WTC11 (cell line): ENCODE measurements at regions not wholly inside any gene's neighbourhood (a gene's known extent, or its start where the extent isn't known, plus 50 kb on each side); places are given as distances from the start of the nearest gene placed in this dataset.

Experiments
- ATAC-seq: fragments of 200-7000 bp; cut with Tn5 transposase; 2 replicates; pipeline ENCODE4 v1.10.0; 2021; ENCODE audit warnings: mild to moderate bottlenecking, moderate library complexity
- CTCF ChIA-PET: fragments of 300-600 bp; sonication (Branson Sonifier 250); formaldehyde crosslinking; loops from one replicate; lab custom pipeline; 2021; ENCODE audit warnings: antibody characterized with exemption; lab: Charles Lee
- POLR2A ChIA-PET: fragments of 350-600 bp; sonication (Branson Sonifier 250); formaldehyde crosslinking; loops from one replicate; lab custom pipeline; 2021; ENCODE audit warnings: antibody characterized with exemption; lab: Charles Lee
- DNase-seq: peaks from one replicate; pipeline ENCODE4 v3.0.0; 2021; ENCODE audit warnings: low spot score
- H3K27ac Mint-ChIP-seq: 2 replicates; pipeline ENCODE4 v1.8.0; 2021; ENCODE audit warnings: mixed read lengths
- H3K27me3 Mint-ChIP-seq: 2 replicates; pipeline ENCODE4 v1.8.0; 2021; ENCODE audit warnings: low read depth, mild to moderate bottlenecking, moderate library complexity, mixed read lengths
- H3K36me3 Mint-ChIP-seq: 2 replicates; pipeline ENCODE4 v1.8.0; 2021; ENCODE audit warnings: mixed read lengths
- H3K4me1 Mint-ChIP-seq: 2 replicates; pipeline ENCODE4 v1.8.0; 2022; ENCODE audit warnings: mixed read lengths
- H3K4me3 Mint-ChIP-seq: 2 replicates; pipeline ENCODE4 v1.8.0; 2021; ENCODE audit warnings: mild to moderate bottlenecking, moderate library complexity, mixed read lengths
- H3K9me3 Mint-ChIP-seq: 2 replicates; pipeline ENCODE4 v1.8.0; 2021; ENCODE audit warnings: mixed read lengths
- AFF4 ChIP-seq: sonication (generic); formaldehyde crosslinking; IDR thresholded peaks from 2 replicates; pipeline ENCODE4 v1.8.1; 2023; ENCODE audit warnings: mild to moderate bottlenecking, missing genetic modification reagents, borderline replicate concordance
- AR ChIP-seq: fragments of 250-450 bp; sonication (Bioruptor Pico); IDR thresholded peaks from 2 replicates; pipeline ENCODE4 v1.9.0; 2021; ENCODE audit warnings: mild to moderate bottlenecking
- CBFB ChIP-seq: sonication (generic); formaldehyde crosslinking; IDR thresholded peaks from 2 replicates; pipeline ENCODE4 v1.8.1; 2022; ENCODE audit warnings: mild to moderate bottlenecking, low read depth, missing genetic modification reagents
- EMX1 ChIP-seq: fragments of 250-450 bp; sonication (Bioruptor Pico); IDR thresholded peaks from 2 replicates; pipeline ENCODE4 v1.8.0; 2021; ENCODE audit warnings: mild to moderate bottlenecking
- FOXJ3 ChIP-seq: sonication (generic); formaldehyde crosslinking; IDR thresholded peaks from 2 replicates; pipeline ENCODE4 v1.9.0; 2021; ENCODE audit warnings: missing genetic modification reagents, mild to moderate bottlenecking, borderline replicate concordance
- FOXP1 ChIP-seq: sonication (generic); formaldehyde crosslinking; IDR thresholded peaks from 2 replicates; pipeline ENCODE4 v1.8.0; 2022; ENCODE audit warnings: missing genetic modification reagents, mild to moderate bottlenecking, moderate library complexity, borderline replicate concordance
- IRF1 ChIP-seq: sonication (generic); formaldehyde crosslinking; IDR thresholded peaks from 2 replicates; pipeline ENCODE4 v1.8.0; 2023; ENCODE audit warnings: missing genetic modification reagents
- JUN ChIP-seq: sonication (generic); formaldehyde crosslinking; IDR thresholded peaks from 2 replicates; pipeline ENCODE4 v1.8.0; 2023; ENCODE audit warnings: mild to moderate bottlenecking, missing genetic modification reagents
- MYBL2 ChIP-seq: sonication (generic); formaldehyde crosslinking; IDR thresholded peaks from 2 replicates; pipeline ENCODE4 v1.8.1; 2023; ENCODE audit warnings: mild to moderate bottlenecking, moderate library complexity, missing genetic modification reagents
- NR2C2 ChIP-seq: sonication (generic); formaldehyde crosslinking; IDR thresholded peaks from 2 replicates; pipeline ENCODE4 v1.8.0; 2022; ENCODE audit warnings: mild to moderate bottlenecking, missing genetic modification reagents
- OVOL2 ChIP-seq: fragments of 250-450 bp; sonication (Bioruptor Pico); IDR thresholded peaks from 2 replicates; pipeline ENCODE4 v1.9.0; 2021; ENCODE audit warnings: mild to moderate bottlenecking, borderline replicate concordance
- PRDM15 ChIP-seq: sonication (generic); formaldehyde crosslinking; IDR thresholded peaks from 2 replicates; pipeline ENCODE4 v1.8.0; 2022; ENCODE audit warnings: missing genetic modification reagents
- SP1 ChIP-seq: sonication (generic); formaldehyde crosslinking; conservative IDR thresholded peaks from 2 replicates; pipeline ENCODE4 v1.8.1; 2022; ENCODE audit warnings: missing genetic modification reagents
- ZNF121 ChIP-seq: sonication (generic); formaldehyde crosslinking; IDR thresholded peaks from 2 replicates; pipeline ENCODE4 v1.8.0; 2023; ENCODE audit warnings: missing genetic modification reagents
- ZNF232 ChIP-seq: sonication (generic); formaldehyde crosslinking; IDR thresholded peaks from 2 replicates; pipeline ENCODE4 v1.8.0; 2022; ENCODE audit warnings: mild to moderate bottlenecking, missing genetic modification reagents
- ZNF281 ChIP-seq: sonication (generic); formaldehyde crosslinking; IDR thresholded peaks from 2 replicates; pipeline ENCODE4 v1.8.0; 2023; ENCODE audit warnings: mild to moderate bottlenecking, missing genetic modification reagents
- ZNF396 ChIP-seq: fragments of 250-450 bp; sonication (Bioruptor Pico); IDR thresholded peaks from 2 replicates; pipeline ENCODE4 v1.8.0; 2021; ENCODE audit warnings: mild to moderate bottlenecking, moderate library complexity, borderline replicate concordance
- ZNF512 ChIP-seq: sonication (generic); formaldehyde crosslinking; IDR thresholded peaks from 2 replicates; pipeline ENCODE4 v1.8.1; 2022; ENCODE audit warnings: missing genetic modification reagents, borderline replicate concordance

- ChIA-PET POLR2A (no interaction called here), CTCF (no interaction called here)
- H3K36me3 Mint-ChIP-seq, result peaks cover 2% of the 10 kb centered on the region; the same call in 1 of the 2 replicates
- H3K27ac Mint-ChIP-seq, result no peak overlapping the region
- peaks cover 29% of the 10 kb centered on the region for H3K9me3 Mint-ChIP-seq
- H3K4me1 Mint-ChIP-seq, result no peaks in the 10 kb centered on the region
- DNase-seq, result no peak
- no peak for ATAC-seq
- TF ChIP-seq ZNF512 (CRISPR knock-in tag), result no peak
- TF ChIP-seq PRDM15 (CRISPR knock-in tag), result no peak
- TF ChIP-seq OVOL2 (CRISPR knock-in tag), result no peak
- TF ChIP-seq ZNF396 (CRISPR knock-in tag), result no peak
- TF ChIP-seq JUN (CRISPR knock-in tag), result no peak
- no peak for TF ChIP-seq ZNF232 (CRISPR knock-in tag)
- no peak for TF ChIP-seq CBFB (CRISPR knock-in tag)
- no peak for TF ChIP-seq EMX1 (CRISPR knock-in tag)
- no peak for TF ChIP-seq FOXP1
- no peak for TF ChIP-seq NR2C2
- no peak for TF ChIP-seq FOXJ3
- no peak for TF ChIP-seq SP1
- TF ChIP-seq IRF1 (CRISPR knock-in tag), result no peak
- no peaks in the 10 kb centered on the region for H3K27me3 Mint-ChIP-seq
- H3K4me3 Mint-ChIP-seq, result no peak overlapping the region
These were observed 315.3 kb upstream of the SLC30A5 start for GRCh38 chr5:68778484-68778883.

GRCh38 chr5:68780299-68780955 is 313.4 kb upstream of the SLC30A5 start:
- Mint-ChIP-seq H3K27me3 (no peaks in the 10 kb centered on the region), H3K27ac (no peak overlapping the region), H3K36me3 (peaks cover 11% of the 10 kb centered on the region; the same call in 1 of the 2 replicates), H3K4me1 (no peaks in the 10 kb centered on the region), H3K9me3 (peaks cover 33% of the 10 kb centered on the region), H3K4me3 (no peak overlapping the region)
- no peak for DNase-seq
- POLR2A ChIA-PET, result no interaction called here
- CTCF ChIA-PET, result no interaction called here
- no peak for ATAC-seq
- TF ChIP-seq ZNF121, result no peak
- TF ChIP-seq ZNF512 (CRISPR knock-in tag), result no peak
- no peak for TF ChIP-seq ZNF281 (CRISPR knock-in tag)
- TF ChIP-seq AR (CRISPR knock-in tag), result no peak
- no peak for TF ChIP-seq MYBL2
- no peak for TF ChIP-seq AFF4
